ENCODE measurements at regions not wholly inside any gene's neighbourhood (a gene's known extent, or its start where the extent isn't known, plus 50 kb on each side); places are given as distances from the start of the nearest gene placed in this dataset.

- TF ChIP-seq CTCF (IDR thresholded peaks at IDR 0.05) (no peak), ZFX (IDR thresholded peaks at IDR 0.05; ENCODE audit: borderline replicate concordance) (no peak)
Observed at GRCh38 chr22:44574640-44575380, 76.8 kb upstream of the RTL6 start.
